ENCODE measurements at regions not wholly inside any gene's neighbourhood (a gene's known extent, or its start where the extent isn't known, plus 50 kb on each side); places are given as distances from the start of the nearest gene placed in this dataset.

DNA sequence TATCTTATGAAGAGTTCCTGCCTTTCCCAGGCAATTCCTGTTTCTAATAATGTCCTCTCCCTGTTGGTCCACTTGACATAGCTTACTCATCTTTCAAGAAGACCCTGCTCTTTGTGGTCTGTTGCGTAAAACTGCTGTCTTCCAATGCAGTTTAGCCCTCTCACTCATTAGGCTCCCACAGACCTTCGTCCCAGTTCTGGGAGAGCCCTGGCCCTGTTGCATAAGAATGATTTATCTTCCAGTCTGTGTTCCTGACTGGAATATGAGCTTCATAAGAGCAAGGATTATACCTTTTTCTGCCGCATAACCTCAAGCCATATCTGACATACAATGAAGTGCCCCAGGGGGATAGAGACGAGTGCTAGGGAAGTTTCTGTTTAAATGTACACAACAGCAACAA is 365.9 kb upstream of the NOVA1 start:
- no peak for DNase-seq (ENCODE audit: missing footprints)
- intact Hi-C loops (cut with DNase I): no loop called here
- ATAC-seq: peak; percentile 23

GRCh38 chr14:26965490-26965889 is 367.7 kb upstream of the NOVA1 start:
- DNase-seq (ENCODE audit: missing footprints) (no peak), ATAC-seq (no peak)
- intact Hi-C loops (cut with DNase I): no loop called here

DNA sequence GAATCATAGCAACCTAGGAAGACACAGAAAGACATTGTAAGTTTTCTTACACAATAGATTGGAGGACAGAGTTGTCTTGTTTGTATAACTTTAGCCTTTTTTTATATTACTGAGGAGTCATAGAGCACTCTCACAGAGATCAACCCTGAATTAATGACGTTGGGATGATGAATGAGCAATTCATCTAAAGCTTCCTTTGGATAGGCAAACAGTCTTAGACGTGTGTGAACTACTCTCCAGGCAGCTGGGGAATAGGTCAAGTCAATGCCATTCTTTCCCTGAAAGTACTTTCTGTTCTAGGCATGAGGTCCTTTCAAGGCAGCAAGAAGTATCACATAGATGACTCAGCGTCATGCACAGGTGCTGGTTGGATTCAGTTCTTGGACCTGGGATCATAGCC is 369.1 kb upstream of the NOVA1 start:
- ATAC-seq (peak; percentile 72), DNase-seq (ENCODE audit: missing footprints) (no peak)
- intact Hi-C loops (cut with DNase I): no loop called here

DNA sequence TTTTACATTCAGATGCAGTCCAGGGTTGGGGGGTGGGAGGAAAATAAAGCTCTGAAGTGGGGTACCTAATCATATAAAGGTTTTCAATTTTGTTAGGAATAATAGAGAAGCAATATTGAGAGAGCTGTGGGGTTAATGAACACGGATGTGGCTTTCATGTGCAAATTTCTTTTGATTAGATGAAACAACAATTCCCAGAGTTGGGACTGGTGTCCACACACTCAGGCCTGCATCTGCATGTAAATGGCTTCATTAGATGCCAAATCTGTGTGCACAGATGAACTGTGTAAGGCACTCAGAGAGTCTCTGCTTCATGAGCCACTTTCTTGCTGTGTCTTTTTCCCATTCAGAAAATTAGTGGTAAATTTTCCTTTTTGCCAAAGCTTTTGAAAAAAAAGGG is 377.1 kb upstream of the NOVA1 start:
- DNase-seq (ENCODE audit: missing footprints) (no peak), ATAC-seq (no peak)
- intact Hi-C loops (cut with DNase I): no loop called here

DNA sequence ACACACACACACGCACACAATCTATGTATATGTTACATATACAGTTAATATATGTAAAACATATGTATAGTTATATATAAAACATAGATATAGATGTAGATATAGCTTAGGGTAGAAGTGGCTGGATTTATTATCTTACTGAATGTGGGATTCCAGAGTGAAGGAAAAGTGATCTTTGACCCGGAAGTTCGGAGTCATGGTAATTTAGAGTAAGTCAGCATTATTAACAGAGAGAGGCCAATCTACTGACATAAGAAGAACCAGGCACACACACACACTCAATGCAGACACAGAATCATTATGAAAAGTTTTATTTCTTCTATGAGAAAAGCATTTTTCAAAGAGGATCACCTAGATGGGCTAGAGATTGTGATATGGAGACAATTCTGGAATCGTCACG is 384.2 kb upstream of the NOVA1 start:
- intact Hi-C loops (cut with DNase I): loop anchor here (5.0 to 10.0 kb wide), 2 partner anchors 77 to 590 kb away; no protein-coding TSS in a partner anchor
- no peak for DNase-seq (ENCODE audit: missing footprints)
- no peak for ATAC-seq

DNA sequence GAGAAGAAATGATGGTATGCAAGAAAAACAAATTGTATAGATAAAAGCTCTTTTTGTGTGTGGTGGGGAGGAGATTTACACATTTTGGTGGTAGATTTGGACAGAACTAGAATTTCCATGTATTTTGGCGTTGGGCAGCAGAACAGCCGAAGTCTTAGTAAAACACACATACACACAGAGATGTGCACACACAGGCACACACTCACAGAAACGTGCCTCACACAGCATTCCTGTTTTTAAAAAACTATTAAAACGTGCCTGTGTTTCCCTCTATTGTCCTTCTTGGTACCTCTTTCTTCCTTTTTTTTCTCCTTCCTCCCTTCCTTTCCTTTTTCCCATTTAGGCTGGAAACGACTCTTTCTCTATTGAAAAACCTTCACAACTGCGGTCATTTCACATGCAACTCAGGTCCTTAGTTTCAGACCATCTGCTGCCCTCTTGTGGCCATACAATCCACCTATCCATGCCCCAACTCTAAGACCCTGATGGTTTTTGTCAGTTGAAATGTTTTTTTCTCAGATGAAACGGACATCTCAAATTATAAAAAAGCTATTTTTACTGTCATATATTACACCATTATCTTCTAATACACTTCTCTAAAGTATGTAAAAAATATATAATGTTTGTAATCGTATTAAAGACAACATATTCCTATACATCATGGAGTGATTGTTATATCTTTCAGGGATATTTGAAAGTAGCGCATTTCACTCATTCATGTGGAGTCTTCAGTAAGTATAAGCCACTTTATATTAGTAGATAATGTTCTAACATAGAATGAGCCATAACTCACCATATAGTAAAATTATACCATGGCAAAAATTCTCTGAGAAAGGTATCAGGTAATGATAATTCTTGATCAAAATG is 386.7 kb upstream of the NOVA1 start:
- DNase-seq (ENCODE audit: missing footprints): no peak
- peak; percentile 73 for ATAC-seq
- intact Hi-C loops (cut with DNase I): loop anchor here (5.0 to 10.0 kb wide), 2 partner anchors 80 to 592 kb away; no protein-coding TSS in a partner anchor

GRCh38 chr14:26987744-26988363 is 390.0 kb upstream of the NOVA1 start:
- ATAC-seq: no peak
- DNase-seq (ENCODE audit: missing footprints): no peak
- intact Hi-C loops (cut with DNase I): loop anchor here (10.0 kb wide), 1 partner anchor 83 kb away; no protein-coding TSS in a partner anchor

- no peak for ATAC-seq
- DNase-seq (ENCODE audit: missing footprints): no peak
- intact Hi-C loops (cut with DNase I): no loop called here
These were observed 393.1 kb upstream of the NOVA1 start for GRCh38 chr14:26990946-26991345.

GRCh38 chr14:26992403-26993115 is 394.7 kb upstream of the NOVA1 start:
- intact Hi-C loops (cut with DNase I): no loop called here
- ATAC-seq (no peak), DNase-seq (ENCODE audit: missing footprints) (no peak)

DNA sequence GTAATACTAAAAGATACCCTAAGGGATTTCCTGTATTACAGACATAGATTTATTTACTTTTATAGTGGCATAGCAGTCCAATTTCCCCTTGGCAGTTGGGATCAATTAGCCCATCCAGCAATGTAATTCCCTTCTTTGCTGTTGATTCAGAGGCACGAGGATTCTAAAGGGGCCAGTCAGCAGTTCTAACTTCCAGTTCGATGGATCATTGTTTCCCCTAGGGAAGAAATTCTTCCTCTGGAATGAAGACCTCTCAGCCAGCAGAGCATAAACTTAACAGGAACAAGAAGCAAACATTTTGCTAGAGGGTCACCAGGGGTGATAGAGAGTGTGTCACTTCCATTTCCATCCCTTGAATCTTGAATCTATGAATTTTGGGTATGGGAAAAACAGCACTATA is 395.7 kb upstream of the NOVA1 start:
- ATAC-seq (no peak), DNase-seq (ENCODE audit: missing footprints) (no peak)
- intact Hi-C loops (cut with DNase I): no loop called here

DNA sequence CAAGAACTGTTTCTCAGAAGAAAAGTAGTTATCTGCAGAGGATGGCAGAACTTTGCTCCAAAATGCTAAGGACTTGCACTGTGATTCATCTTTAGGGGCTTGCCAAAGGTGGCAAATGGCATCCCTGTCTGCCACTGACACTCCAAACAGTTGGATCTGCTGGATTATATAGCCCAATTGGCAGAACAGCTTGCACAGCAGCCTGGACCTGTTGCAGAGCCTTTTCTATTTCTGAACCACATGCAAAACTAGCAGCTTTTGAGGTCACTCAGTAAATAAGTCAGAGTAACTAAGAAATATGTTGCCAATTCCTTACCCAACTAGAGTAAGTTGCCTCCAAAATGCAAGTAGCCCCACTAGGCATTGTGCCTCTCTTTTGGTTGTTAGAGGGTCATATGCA is 397.5 kb upstream of the NOVA1 start:
- ATAC-seq (no peak), DNase-seq (ENCODE audit: missing footprints) (no peak)
- intact Hi-C loops (cut with DNase I): no loop called here

GRCh38 chr14:26996246-26996645 is 398.4 kb upstream of the NOVA1 start:
- intact Hi-C loops (cut with DNase I): no loop called here
- ATAC-seq (no peak), DNase-seq (ENCODE audit: missing footprints) (no peak)

GRCh38 chr14:27002179-27002578 is 404.3 kb upstream of the NOVA1 start:
- DNase-seq (ENCODE audit: missing footprints) (no peak), ATAC-seq (no peak)
- intact Hi-C loops (cut with DNase I): no loop called here

DNA sequence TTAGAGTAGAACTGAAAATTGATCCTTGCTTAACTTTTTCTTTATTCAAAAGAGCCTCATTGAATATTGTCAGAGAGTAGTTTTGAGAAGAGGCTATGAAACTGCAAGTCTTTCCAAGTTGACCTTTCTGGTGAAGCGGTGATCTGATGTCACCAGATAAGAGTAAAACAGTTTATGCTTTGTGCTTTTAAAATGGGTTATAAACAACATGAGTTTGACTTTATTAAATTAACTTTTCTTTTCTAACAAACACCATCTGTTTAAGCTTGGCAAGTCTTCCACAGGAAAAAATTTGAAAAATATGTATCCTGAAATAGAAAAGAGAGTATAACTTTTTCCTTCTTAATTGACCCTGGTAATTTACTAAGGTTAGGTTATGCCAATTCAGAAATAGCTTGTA is 408.7 kb upstream of the NOVA1 start:
- intact Hi-C loops (cut with DNase I): no loop called here
- DNase-seq (ENCODE audit: missing footprints) (no peak), ATAC-seq (peak; percentile 46)

GRCh38 chr14:27008187-27008586 is 410.4 kb upstream of the NOVA1 start:
- ATAC-seq (no peak), DNase-seq (ENCODE audit: missing footprints) (no peak)
- intact Hi-C loops (cut with DNase I): no loop called here

DNA sequence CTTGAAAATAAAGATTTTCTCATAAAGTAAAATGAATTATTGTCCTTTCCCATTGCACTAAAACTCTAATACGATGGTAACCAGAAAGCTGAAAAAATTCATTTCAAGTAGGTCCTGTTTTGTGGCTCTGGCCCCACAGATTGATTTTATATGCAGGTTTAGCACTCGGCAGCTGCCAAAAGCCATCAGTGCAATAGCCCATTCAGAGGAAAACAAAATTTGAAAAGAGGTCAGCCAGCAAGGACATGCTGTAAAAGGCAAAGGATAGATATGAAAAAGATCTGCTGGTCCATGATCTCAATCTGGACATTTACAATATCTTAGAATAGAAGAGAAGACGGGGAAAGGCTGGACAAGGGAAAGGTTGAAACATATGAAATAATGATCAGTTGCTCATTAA is 414.8 kb upstream of the NOVA1 start:
- no peak for DNase-seq (ENCODE audit: missing footprints)
- intact Hi-C loops (cut with DNase I): no loop called here
- no peak for ATAC-seq

GRCh38 chr14:27013678-27014077 is 415.8 kb upstream of the NOVA1 start:
- no peak for ATAC-seq
- intact Hi-C loops (cut with DNase I): no loop called here
- DNase-seq (ENCODE audit: missing footprints): no peak

DNA sequence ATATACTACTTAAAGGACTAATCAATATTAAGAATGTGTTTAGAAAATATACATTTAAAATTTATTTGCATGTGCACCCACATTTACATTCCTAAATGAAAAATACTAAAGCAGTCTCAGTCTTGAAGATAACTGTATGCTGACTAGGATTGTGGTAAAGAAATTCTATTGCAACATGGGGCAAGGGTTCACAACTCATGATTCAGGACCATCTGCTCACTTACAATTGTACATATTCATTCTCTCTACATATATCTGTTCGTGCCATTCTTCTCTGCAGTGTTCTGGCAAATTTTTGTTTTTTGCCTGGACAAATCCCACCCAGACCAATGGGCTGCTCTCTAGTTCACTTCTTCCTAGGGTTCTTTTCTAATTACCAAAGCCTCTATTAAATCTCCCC is 417.2 kb upstream of the NOVA1 start:
- intact Hi-C loops (cut with DNase I): no loop called here
- ATAC-seq (no peak), DNase-seq (ENCODE audit: missing footprints) (no peak)

GRCh38 chr14:27025648-27026047 is 427.8 kb upstream of the NOVA1 start:
- ATAC-seq (no peak), DNase-seq (ENCODE audit: missing footprints) (no peak)
- intact Hi-C loops (cut with DNase I): no loop called here

- no peak for DNase-seq (ENCODE audit: missing footprints)
- intact Hi-C loops (cut with DNase I): no loop called here
- no peak for ATAC-seq
These were observed 428.3 kb upstream of the NOVA1 start for GRCh38 chr14:27026097-27026496.
